Fibroblast of mammary gland (primary cell): ENCODE measurements at regions not wholly inside any gene's neighbourhood (a gene's known extent, or its start where the extent isn't known, plus 50 kb on each side); places are given as distances from the start of the nearest gene placed in this dataset.

Experiments
- DNase-seq: peaks from one replicate; pipeline ENCODE4 v3.0.0-alpha.2; 2010; ENCODE audit warnings: low read depth
- H3K4me3 ChIP-seq: 2 replicates; pipeline ENCODE4 v1.5.1; 2011; ENCODE audit warnings: low read depth, mild to moderate bottlenecking, low read length, moderate library complexity; ENCODE audit not compliant: control insufficient read depth
- CTCF ChIP-seq: conservative IDR thresholded peaks from 2 replicates; pipeline ENCODE4 v1.5.1; 2011; ENCODE audit warnings: low read depth, low read length, inconsistent platforms; ENCODE audit not compliant: control insufficient read depth, insufficient read depth

GRCh38 chr4:130266814-130267213 is 1170.9 kb downstream of the C4orf33 start:
- DNase-seq, result no peak
- no peak overlapping the region for H3K4me3 ChIP-seq
- TF ChIP-seq CTCF, result no peak

- no peak for TF ChIP-seq CTCF
- peak; percentile 1 for DNase-seq
- H3K4me3 ChIP-seq, result no peak overlapping the region
These were observed 1192.6 kb downstream of the C4orf33 start for GRCh38 chr4:130288576-130288975.

GRCh38 chr4:130293692-130294091 is 1197.7 kb downstream of the C4orf33 start:
- TF ChIP-seq CTCF, result no peak
- no peak for DNase-seq

GRCh38 chr4:130296448-130296847 is 1200.5 kb downstream of the C4orf33 start:
- TF ChIP-seq CTCF, result no peak
- H3K4me3 ChIP-seq, result no peak overlapping the region
- no peak for DNase-seq

More at GRCh38 chr4:130293692-130294091, 1197.7 kb downstream of the C4orf33 start:
- no peak overlapping the region for H3K4me3 ChIP-seq

- DNase-seq, result no peak
- H3K4me3 ChIP-seq, result no peak overlapping the region
- no peak for TF ChIP-seq CTCF
These were observed 1210.6 kb downstream of the C4orf33 start for GRCh38 chr4:130306566-130306965.

GRCh38 chr4:130309221-130309620 is 1213.3 kb downstream of the C4orf33 start:
- DNase-seq, result no peak
- no peak for TF ChIP-seq CTCF
- no peak overlapping the region for H3K4me3 ChIP-seq

GRCh38 chr4:130322439-130322838 is 1226.5 kb downstream of the C4orf33 start:
- H3K4me3 ChIP-seq, result no peak overlapping the region
- no peak for TF ChIP-seq CTCF
- DNase-seq, result no peak
